LoVo (cell line): ENCODE measurements at regions not wholly inside any gene's neighbourhood (a gene's known extent, or its start where the extent isn't known, plus 50 kb on each side); places are given as distances from the start of the nearest gene placed in this dataset.

ENCODE experiments used
- DNase-seq: peaks from one replicate; pipeline ENCODE4 v3.0.0-alpha.2; 2016; ENCODE audit warnings: low spot score

DNA sequence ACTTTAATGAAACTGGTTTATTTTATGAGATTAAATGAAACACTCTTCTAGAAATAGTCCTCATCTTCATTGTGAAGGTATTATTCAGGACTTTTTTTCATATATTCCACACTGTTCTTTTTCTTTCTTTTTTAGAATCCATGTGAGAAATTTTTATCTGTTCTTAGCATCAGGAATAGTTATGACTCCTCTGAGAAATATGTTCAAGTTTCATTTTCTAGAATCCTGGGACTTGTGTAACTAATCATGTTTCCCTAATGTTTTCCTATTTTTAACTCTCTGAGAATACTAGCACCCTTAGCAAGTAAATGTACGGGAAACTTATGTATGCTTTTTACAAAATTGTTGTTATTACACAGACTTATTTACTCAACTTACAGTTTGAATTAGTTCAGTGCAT is 407.8 kb downstream of the CBLN4 start:
- no peak for DNase-seq

DNA sequence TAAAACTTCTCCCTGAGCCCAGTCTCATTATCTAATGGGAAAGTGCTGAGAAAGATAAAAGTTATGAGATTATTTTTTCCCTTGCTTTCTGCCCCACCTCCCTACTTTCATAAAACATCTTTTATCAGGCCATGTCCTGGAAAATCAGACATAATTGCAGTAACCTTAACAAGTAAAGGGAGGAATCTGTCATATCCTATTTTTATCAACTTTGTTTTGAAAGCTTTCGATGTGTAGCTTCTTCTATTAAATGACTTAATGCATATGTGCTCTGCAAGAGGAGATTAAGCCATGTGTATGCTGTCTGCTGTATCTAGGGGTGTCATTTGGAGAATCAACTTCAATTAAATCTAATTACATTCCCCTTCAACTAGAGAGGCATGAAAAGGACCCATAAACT is 408.9 kb downstream of the CBLN4 start:
- DNase-seq: no peak

DNA sequence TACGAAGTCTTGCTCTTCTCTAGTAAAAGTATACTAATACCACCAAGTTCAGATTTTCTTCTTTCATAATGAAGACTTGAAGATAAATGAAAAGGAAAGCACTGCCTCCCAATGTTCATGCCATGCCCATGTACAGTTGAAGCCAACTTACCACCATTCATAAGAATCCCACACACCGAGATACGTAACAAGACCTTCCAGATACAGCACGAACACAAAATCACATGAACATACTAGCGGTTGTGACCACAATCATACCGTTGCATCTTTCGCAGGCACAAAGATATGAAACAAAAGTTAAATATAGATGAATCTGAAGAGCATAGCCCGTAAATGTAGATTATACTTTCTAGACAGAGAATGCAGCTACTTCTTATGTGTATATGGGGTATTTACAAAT is 412.5 kb downstream of the CBLN4 start:
- DNase-seq: no peak

DNA sequence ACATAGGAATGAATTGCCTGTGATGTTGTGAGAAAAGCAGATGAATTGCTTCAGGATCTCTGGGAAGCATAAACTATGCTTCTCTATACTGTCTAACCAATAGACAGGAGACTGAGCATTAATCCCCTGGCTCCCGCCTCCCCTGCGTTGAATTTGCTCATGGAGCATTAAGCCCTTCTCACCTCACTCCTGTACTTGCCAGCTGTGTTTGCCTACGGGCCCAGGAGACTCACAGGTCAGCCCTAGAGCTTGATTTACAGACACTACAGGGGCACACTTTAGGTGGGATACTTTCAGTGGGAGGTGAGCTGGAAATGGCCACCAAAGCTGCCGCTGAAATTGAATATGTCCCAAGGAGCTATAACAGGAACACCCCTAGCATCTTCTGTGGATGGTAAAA is 418.7 kb downstream of the CBLN4 start:
- no peak for DNase-seq

DNA sequence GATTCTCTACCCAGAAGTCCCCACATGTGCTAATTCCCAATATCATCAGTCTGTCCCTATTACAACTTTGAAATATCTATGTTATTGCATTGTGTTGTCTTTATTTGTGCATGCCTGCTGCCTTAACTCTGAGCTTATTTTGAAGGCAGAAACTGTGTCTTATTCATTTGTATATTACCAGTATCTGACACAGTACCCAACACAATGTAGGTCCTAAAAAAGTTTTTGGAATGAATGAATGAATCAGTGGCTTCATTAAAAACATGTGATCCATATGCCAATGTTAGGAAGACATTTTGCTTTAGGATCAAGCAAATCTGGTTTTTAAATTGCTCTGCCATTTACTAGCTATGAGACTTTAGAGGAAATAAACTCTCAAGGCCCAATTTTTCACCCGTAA is 420.4 kb downstream of the CBLN4 start:
- DNase-seq: no peak

DNA sequence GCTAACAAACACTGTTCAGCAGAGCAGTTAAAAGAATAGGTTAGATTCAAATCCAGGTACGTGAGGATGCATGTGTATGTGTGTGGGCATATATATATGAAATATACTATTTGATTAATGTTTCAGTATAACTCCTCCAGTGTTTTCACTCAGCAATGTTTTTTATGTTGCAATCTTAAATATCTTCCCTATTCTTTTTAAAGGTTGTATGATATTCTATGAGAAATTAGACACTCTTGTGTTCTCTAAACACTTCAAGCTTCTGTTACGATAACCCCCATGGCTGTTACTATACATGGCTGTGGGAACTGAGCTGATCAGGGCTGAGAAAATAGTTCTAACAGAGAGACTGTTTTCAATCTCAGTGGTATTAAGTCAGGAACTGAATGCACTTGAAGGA is 421.0 kb downstream of the CBLN4 start:
- no peak for DNase-seq

DNA sequence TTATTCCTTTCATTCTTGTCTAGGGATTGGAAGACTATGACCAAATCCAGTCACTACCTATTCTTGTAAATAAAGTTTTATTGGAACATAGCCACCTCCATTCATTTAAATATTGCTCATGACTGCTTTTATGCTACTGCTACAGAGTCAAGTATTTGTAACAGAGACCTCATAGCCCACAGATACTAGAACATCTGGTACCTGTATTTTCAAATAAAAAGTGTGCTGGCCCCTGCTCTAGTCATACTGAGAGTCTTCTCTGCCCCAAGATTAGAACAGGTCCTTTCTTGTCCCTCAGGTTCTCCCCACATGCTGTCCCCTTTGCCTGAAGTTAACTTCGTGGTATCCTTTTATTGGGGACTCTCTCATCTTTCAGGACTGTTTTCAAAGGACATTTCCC is 422.3 kb downstream of the CBLN4 start:
- no peak for DNase-seq

DNA sequence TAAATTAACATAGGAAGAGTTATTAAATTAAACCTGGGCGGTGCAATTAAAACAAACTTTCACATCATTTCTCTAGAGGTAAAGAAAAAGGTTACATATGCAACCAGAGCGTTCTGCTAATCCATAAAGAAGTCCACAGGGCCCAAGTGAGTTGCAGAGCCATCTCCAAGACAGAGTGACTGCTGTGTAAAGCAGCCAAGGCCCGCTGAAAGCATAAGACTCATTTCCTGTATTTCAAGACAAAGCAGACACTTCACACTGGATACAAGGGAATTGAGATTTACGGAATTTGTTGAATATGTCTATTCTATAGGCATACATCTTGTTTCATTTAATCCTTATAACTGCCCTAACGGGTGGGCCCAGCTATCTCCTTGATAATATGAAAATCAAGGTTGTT is 422.8 kb downstream of the CBLN4 start:
- DNase-seq: no peak

DNA sequence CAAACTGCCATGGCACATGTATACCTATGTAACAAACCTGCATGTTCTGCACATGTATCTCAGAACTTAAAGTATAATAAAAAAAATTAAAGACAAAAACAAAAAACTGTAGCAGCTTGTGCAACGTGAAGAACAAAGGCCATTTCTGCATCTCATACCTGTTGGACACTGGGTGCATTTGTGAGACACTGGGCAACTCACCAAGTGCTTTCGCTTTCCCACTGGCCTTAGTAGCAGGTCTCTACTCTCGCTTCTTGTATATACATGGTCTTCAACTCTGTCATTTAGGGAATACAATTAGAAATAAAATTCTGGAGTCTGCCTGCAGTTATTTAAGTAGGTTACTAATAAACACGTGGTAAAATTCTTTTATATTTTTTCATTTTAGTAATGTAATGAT is 423.8 kb downstream of the CBLN4 start:
- DNase-seq: no peak

DNA sequence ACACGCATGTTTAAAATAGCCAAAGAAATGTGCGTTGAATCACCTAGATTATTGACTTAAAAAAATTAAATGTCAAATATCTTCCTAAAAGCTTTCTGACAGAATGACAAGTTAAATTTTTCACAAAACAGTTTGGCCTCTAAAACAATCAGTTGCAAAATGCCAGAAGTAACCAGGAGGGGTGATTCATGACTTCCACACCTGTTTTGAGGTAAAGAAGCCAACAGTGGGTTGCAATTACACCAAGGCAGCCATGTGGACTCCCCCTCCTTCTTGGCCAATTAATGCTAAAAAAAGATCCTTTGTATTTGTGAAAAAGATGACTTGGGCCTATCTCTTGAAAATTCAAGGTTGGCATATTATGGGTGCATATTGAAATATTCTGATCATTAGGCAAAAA is 424.8 kb downstream of the CBLN4 start:
- DNase-seq: no peak

DNA sequence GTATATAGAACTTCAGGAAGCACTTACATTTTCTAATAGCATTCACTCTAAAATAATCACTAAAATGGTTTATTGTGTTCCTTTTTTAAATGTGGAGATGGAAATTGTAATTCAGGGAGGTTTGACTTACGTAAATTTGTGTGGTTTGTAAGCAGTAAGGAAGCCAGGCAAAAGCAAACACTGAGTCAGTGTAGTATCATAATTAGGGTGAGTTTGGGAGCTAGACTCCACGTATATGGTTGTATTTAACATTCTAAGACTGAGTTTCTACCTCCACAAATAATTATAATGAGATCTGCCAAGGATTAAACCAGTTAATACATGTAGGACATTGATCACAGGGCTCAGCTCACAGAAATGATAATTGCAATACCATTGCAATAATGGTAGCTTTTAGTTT is 425.5 kb downstream of the CBLN4 start:
- no peak for DNase-seq

DNA sequence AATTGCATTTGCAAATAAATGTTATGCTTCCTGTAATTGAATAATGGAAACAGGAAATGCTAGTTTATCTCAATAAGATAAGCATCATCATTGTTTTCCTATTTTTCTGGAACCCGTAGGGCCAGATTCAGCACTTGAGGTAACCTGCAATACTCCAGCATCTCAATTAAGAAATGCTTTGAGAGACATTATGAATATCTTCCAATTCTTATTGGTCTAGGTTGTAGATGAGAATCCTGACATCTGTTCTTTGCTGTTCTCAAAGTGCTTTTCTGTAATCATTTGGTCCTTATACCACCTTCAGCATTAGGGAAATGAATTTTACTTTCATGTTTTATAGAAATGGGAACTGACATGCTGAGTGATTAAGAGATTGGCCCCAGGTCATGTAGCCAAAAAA is 428.3 kb downstream of the CBLN4 start:
- DNase-seq: no peak

DNA sequence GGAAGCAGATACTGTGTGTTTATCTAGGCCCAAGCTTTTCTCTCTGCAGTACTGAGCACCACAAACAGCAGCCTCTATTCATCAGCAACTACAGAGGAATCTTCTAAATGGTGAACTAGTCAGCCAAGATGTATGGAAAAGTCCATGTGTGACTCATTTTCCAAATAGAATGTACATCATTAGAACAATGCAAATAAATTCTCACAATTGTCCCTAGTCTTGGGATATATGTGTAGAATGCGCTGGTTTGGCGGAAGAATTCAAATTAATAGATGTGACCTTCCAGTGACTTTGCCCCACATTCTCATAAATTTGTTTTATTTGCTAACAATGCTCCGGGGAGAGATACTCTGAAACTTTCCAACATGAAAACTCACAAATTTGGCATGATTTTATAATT is 436.2 kb downstream of the CBLN4 start:
- no peak for DNase-seq

DNA sequence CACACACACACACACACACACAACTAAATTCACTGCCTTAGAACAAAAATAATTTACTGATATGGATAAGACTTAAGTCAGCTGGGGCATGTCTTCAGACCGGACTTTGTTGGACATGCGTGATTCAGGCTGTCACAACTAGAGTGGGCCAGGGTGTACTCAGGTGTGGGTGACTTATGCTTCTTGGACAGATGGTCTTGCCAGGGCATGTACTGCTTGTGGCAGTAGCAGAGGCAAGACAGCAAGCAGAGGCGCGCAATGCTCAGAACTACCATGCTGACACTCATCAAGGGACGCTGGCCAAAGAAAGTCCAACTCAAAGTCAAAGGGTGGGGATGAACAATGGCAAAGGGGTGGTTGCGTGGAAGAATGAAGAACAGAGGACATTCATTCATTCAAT is 437.5 kb downstream of the CBLN4 start:
- DNase-seq: no peak

DNA sequence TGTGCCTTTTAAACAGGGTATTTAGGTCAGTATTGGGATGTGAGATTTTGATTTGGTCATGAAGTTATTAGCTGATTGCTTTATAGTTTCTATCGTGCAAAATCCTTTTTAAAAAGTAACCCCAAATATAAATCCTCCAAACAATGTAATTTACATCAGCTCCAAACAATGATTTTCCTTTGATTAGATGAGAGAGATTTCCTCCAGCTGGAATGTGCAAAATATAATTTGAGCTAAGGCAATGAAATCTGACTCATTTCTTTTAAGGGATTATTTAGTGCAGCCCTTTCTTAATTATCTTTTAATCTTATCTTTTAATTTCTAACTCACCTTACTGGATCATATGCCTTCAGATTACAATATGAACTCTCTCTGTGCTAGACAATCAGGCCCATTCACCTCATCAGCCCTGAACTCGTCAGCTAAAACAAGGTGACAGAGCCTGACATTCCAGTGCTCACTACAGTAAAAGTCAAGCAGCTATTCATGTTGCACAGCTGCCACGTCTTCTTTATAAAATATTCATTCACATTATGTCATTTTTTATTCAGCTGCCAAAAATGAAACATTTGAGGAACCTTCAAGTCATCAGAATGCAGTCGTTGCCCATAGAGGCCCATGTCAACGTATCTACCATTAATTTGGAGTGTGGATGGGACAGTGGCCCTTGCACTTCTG is 440.1 kb downstream of the CBLN4 start:
- DNase-seq: no peak

DNA sequence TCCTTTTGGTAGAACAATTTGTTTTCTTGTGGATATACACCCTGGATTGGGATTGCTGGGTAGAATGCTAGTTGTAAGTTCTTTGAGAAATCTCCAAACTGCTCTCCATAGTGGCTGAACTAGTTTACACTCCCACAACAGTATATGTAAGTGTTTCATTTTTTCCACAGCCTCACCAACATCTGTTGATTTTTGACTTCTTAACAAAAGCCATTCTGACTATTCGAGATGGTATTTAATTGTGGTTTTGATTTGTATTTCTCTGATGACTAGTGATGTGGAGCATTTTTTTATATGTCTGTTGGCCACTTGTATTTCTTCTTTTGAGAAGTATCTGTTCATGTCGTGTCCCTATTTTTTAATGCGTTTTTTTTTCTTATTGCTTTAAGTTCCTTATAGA is 444.1 kb downstream of the CBLN4 start:
- DNase-seq: no peak

DNA sequence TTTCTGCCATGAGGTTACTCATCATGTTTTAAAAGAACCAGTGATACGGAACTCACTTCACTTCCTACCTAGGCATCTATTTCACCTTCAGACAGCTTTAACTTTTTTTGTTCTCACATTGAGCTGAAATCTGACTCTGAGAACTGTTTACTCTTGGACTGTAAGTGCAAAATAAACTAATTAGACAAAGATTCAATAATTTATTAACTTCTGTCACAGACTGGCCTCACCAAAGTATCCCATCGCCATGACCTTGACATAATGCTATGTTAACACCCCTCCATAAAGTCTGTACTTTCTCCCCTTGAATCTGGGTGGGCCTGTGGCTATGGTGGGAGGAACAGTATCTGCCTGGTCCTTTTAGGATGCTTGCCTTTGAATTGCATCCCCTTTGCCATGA is 448.1 kb downstream of the CBLN4 start:
- no peak for DNase-seq

DNA sequence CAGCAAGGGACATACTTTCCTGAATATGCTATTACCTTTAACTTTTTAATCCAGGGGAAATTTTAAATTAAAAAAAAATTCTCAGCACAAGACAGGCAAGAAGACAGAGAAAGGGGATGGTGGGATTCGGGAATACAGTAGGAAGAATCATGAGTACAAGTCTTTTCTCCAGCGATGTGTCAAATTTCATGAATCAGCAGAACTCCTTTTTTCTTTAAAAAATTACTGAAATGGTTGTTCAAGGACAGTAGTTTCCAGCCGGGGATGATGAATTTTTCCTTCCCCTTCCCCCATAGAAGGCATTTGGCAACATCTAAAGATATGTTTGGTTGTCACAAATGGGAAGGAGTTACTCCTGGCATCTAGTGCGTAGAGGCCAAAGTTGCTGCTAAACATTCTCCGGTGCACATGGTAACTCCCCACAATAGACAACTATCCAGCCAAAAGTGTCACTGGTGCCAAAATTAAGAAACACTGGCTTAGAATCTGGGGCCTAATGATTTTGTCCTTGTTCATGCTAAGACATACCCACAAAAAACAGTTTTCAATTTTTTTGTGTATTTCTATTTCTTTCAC is 450.2 kb downstream of the CBLN4 start:
- DNase-seq: no peak

DNA sequence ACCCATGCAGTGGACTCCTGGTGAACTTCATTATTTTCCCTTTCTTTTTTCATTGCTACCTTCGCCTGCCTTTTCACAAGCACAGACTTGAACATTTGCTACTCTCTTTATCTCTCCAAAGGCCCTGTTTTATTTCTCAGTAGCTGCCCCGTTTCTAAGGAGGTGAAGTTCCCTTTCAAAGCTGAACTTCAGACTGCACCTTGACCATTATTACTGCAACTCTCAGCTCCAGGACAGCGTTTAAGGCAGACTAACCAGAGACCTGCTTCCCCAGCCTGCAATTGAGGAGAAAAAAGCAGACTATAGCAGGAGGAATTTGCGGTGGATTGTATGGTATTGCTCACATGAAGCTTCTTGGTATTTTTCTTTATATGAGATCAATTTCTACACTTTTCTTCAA is 460.7 kb downstream of the CBLN4 start:
- DNase-seq: no peak

DNA sequence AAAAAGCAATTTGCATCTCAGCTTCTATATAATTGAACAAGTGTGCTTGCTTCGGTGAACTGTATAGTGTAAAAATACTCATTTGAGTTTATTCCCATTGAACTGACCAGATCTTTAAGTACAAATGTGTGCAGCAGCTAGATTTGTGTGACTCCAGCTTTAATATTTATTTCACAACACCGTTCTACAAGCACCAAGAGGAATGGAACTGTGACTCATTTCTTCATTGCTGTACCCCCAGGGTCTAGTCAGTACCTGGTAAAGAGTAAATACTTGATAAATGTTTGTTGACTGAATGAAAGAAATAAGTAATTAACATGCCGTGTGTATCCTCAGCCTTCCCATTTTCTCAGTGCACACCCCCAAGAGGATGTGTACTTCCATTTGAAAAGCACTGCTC is 464.8 kb downstream of the CBLN4 start:
- DNase-seq: no peak

DNA sequence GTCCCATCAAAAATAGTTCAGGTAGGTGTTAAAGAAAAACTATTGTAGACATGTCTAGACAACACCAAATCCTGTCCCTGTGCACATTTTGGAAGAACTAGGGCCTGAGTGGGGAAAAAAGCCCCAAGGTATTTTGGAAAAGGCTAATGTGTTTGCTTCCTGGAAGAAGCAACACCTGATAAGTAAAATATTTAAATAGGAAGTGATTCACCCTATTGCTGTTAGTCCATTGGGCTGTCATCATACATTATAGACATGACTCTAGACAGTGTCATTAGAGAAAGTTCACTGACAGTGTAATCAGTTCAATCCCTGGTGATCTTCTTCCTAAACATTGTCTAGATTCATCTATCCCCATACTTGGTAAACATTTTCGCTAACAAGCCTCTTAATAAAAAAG is 465.3 kb downstream of the CBLN4 start:
- DNase-seq: no peak

DNA sequence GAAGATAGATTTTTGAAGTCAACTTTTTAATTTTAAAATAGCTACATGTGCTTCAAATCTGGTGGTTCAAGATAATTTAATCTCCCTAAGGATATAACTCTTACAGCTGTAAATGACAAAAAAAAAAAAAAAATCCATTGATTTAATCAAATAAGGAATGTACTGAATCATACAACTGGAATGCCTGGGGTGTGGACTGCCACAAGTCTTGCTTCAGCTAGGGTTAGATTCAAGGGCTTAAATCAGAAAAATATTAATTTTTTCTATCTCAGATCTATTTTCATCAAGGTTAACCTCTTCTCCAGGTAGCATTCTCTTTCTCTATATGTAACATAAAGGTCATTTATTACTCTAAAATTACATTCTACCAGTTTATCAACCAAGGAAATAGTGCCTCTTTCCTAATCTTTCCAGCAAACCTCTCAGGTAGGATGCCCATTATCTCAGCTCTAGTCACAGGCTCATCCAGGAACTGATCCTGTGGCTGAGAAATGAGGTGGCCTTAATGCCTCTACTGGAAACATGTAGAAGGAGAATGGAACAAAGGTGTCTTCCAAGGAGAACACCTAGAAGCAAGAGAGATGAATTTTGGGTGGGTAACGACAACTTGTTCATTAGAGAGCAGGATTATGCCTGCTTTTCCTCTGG is 466.9 kb downstream of the CBLN4 start:
- peak; percentile 58 for DNase-seq

DNA sequence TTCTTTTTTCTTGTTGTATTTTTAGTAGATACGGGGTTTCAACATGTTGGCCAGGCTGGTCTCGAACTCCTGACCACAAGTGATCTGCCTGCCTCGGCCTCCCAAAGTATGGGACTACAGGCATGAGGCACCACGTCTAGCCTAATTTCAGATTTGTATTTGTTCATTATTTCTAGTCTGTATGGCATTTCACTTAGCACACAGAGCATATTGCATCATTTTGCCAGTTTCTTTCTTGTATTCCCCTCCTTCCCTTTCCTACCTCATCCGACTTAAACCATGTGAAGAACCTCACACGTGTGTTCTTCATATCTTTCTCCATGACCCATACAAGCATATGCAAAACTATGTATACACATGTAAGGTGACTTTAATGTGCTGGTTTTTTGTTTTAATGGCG is 470.0 kb downstream of the CBLN4 start:
- no peak for DNase-seq

DNA sequence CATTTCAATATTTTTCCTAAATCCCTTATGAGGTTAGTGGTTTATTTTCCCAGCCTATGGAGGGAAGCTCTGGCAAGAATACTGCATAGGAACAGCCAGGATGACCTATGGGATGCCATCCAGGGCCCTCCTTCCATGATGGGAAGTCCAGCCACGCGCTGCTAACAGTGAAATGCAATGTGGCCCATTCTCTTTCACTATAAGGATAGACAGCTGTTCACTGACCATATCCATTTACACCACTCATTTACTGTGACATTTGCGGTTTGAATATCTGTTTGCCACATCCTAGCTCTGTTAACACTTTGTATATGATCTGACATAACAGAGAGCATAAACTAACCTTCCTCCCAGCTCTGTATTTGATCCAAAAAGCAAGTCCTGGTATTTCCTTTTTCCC is 471.7 kb downstream of the CBLN4 start:
- no peak for DNase-seq
